Spleen (tissue), 11 donors: ENCODE measurements at regions not wholly inside any gene's neighbourhood (a gene's known extent, or its start where the extent isn't known, plus 50 kb on each side); places are given as distances from the start of the nearest gene placed in this dataset.

ENCODE experiments used
- DNase-seq: peaks from one replicate; pipeline ENCODE4 v3.0.0-alpha.2; 2020
- H3K27ac ChIP-seq, 8 donors: fragments of 200-600 bp; sonication (generic) in 7 of 8; 1 replicate in 4 of 8; 2 replicates in 4 of 8; pipeline versions ENCODE4 v1.5.0 to v1.8.0; 2016 to 2021; ENCODE audit warnings: inconsistent platforms in 4 of 8, mild to moderate bottlenecking in 4 of 8, moderate library complexity in 1 of 8
- H3K27me3 ChIP-seq, 7 donors: fragments of 200-600 bp; sonication (generic) in 6 of 7; replicated peaks in 1 of 7; 1 replicate in 4 of 7; 2 replicates in 3 of 7; pipeline versions ENCODE4 v1.5.0 to v1.8.0; 2016 to 2021; ENCODE audit warnings: inconsistent platforms in 3 of 7, mild to moderate bottlenecking in 1 of 7
- H3K36me3 ChIP-seq, 6 donors: fragments of 200-600 bp; sonication (generic) in 5 of 6; 1 replicate in 4 of 6; 2 replicates in 2 of 6; pipeline versions ENCODE4 v1.5.0 to v1.8.0; 2016 to 2021; ENCODE audit warnings: inconsistent platforms in 2 of 6
- H3K4me1 ChIP-seq, 6 donors: fragments of 200-600 bp; sonication (generic) in 5 of 6; 1 replicate in 3 of 6; 2 replicates in 3 of 6; pipeline versions ENCODE4 v1.5.0 to v1.8.0; 2016 to 2021; ENCODE audit warnings: inconsistent platforms in 3 of 6
- H3K4me3 ChIP-seq, 8 donors: fragments of 200-600 bp; sonication (generic) in 7 of 8; 1 replicate in 4 of 8; 2 replicates in 4 of 8; pipeline versions ENCODE4 v1.5.0 to v1.8.0; 2016 to 2021; ENCODE audit warnings: inconsistent platforms in 4 of 8, mild to moderate bottlenecking in 4 of 8, moderate library complexity in 2 of 8
- H3K9me3 ChIP-seq, 8 donors: fragments of 200-600 bp; sonication (generic) in 7 of 8; 1 replicate in 4 of 8; 2 replicates in 4 of 8; pipeline versions ENCODE4 v1.5.0 to v1.8.0; 2016 to 2021; ENCODE audit warnings: inconsistent platforms in 4 of 8
- POLR2A ChIP-seq, 3 donors: fragments of 450-650 bp; IDR thresholded peaks; one replicate each; pipeline ENCODE4 v1.5.1; 2017; ENCODE audit warnings: antibody characterized with exemption in 3 of 3, mild to moderate bottlenecking in 1 of 3
- POLR2AphosphoS5 ChIP-seq, 3 donors: sonication (generic); formaldehyde crosslinking; IDR thresholded peaks; one replicate each; pipeline ENCODE4 v1.5.1; 2017; ENCODE audit warnings: antibody characterized with exemption in 3 of 3
- WGBS, 5 donors: extraction: QIAGEN DNeasy Blood & Tissue Kit in 3 of 5; methylation state at CpG; one replicate each; pipeline versions ENCODE4 v1.1.5 to v1.1.7; 2013 to 2018; 5-methylcytosine and 5-hydroxymethylcytosine counted together
- intact Hi-C: fragments of 100-400 bp; cut with DNase I; formaldehyde crosslinking; loops from one replicate; pipeline ENCODE4 v1.15.0; 2023; ENCODE audit warnings: low total_unique reads
- TF ChIP-seq, protein P1 (sequence below), 11 experiments: fragments of 200-600 bp in 7 of 11; fragments of 450-650 bp in 4 of 11; sonication (generic) in 4 of 11; IDR thresholded peaks in 8 of 11; conservative IDR thresholded peaks in 3 of 11; 1 replicate in 7 of 11; 2 replicates in 4 of 11; pipeline versions ENCODE4 v1.4.0 to v1.8.0; 2016 to 2021; ENCODE audit warnings: antibody characterized with exemption in 11 of 11, inconsistent platforms in 4 of 11, mild to moderate bottlenecking in 1 of 11
- donor health status: healthy with polysubstance abuse.
- donor health status: DM: no; HTN: no; CAD: no; lungs with moderate emphysema.
- donor health status: DM: no; HTN: no; CAD: no.
- donor health status: Bipolar disorder and iron deficiency.
- donor health status: healthy.
- donor health status: DM: no; HTN: no; CAD: no.
- donor health status: DM: yes; HTN: yes; CAD: no.

GRCh38 chr2:176534798-176535466, 265.7 kb downstream of the MTX2 start:
- Histone ChIP-seq H3K4me1 (no peaks in the 10 kb centered on the region), H3K9me3 (no peaks in the 10 kb centered on the region), H3K27me3 (peaks cover 0 to 7% (median 0%) of the 10 kb centered on the region in 7 donors), H3K27ac (no peak overlapping the region), H3K4me3 (no peak overlapping the region), H3K36me3 (no peaks in the 10 kb centered on the region)
- no peak for DNase-seq
- TF ChIP-seq, protein P1, sequence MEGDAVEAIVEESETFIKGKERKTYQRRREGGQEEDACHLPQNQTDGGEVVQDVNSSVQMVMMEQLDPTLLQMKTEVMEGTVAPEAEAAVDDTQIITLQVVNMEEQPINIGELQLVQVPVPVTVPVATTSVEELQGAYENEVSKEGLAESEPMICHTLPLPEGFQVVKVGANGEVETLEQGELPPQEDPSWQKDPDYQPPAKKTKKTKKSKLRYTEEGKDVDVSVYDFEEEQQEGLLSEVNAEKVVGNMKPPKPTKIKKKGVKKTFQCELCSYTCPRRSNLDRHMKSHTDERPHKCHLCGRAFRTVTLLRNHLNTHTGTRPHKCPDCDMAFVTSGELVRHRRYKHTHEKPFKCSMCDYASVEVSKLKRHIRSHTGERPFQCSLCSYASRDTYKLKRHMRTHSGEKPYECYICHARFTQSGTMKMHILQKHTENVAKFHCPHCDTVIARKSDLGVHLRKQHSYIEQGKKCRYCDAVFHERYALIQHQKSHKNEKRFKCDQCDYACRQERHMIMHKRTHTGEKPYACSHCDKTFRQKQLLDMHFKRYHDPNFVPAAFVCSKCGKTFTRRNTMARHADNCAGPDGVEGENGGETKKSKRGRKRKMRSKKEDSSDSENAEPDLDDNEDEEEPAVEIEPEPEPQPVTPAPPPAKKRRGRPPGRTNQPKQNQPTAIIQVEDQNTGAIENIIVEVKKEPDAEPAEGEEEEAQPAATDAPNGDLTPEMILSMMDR (IDR thresholded peaks at IDR 0.05 in 8 of 11, conservative IDR thresholded peaks at IDR 0.05 in 3 of 11) = no peak
- TF ChIP-seq POLR2A (IDR thresholded peaks at IDR 0.05) (no peak), POLR2AphosphoS5 (IDR thresholded peaks at IDR 0.05) (no peak)
- intact Hi-C loops = no loop called here
- WGBS, 5 donors = 88 to 94% (median 89%) methylated on average over 9 of the region's 9 CpGs

- no peak for DNase-seq
- no peaks in the 10 kb centered on the region for H3K36me3 ChIP-seq
- H3K4me1 ChIP-seq = no peaks in the 10 kb centered on the region
- no peak overlapping the region for H3K27ac ChIP-seq
- H3K4me3 ChIP-seq = no peak overlapping the region
- peaks cover 0 to 7% (median 0%) of the 10 kb centered on the region in 7 donors for H3K27me3 ChIP-seq
- 68 to 79% (median 74%) methylated on average over 5 of the region's 5 CpGs for WGBS, 5 donors
- H3K9me3 ChIP-seq = no peaks in the 10 kb centered on the region
- TF ChIP-seq POLR2AphosphoS5 (IDR thresholded peaks at IDR 0.05) = no peak
- TF ChIP-seq, protein P1 (IDR thresholded peaks at IDR 0.05 in 8 of 11, conservative IDR thresholded peaks at IDR 0.05 in 3 of 11) = no peak
- no peak for TF ChIP-seq POLR2A (IDR thresholded peaks at IDR 0.05)
- intact Hi-C loops = no loop called here
Measured at GRCh38 chr2:176535467-176536113, 266.3 kb downstream of the MTX2 start.

DNA sequence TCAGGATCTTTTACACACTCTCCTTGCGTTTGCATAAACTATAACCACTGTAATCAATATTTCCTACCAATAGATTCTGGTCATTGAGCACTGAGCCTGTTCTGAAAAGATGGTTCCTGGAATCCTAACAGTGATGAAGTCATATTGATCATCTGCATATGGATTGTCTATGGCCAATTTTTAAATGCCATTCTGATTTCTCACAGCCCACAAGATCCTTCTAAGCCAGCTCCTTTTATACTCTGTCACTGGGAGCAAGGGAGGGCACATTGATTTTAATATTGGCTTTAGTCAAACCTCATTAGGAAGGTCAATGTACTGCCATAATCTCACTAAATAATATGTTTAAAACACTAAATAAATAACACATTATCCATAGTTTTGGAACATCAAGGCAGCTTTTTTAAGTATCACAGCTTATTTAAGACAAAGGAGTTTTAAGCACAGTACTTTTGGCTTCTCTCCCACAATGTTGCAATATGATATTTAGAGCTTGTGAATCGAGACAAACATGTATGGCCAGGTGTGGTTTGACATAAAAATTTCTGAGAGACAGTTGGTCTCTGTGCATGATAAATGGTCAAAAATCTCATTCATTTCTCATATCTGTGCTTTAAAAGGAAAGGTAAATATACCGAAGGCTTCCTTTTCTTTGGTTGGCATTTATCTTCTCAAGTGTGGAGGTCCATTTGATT, 267.3 kb downstream of the MTX2 start:
- no peak for DNase-seq
- Histone ChIP-seq H3K36me3 (no peaks in the 10 kb centered on the region), H3K9me3 (no peaks in the 10 kb centered on the region), H3K27me3 (peaks cover 0 to 7% (median 0%) of the 10 kb centered on the region in 7 donors), H3K27ac (no peak overlapping the region), H3K4me3 (no peak overlapping the region), H3K4me1 (no peaks in the 10 kb centered on the region)
- intact Hi-C loops = no loop called here
- TF ChIP-seq, protein P1 (IDR thresholded peaks at IDR 0.05 in 8 of 11, conservative IDR thresholded peaks at IDR 0.05 in 3 of 11) = no peak
- TF ChIP-seq POLR2A (IDR thresholded peaks at IDR 0.05) (no peak), POLR2AphosphoS5 (IDR thresholded peaks at IDR 0.05) (no peak)
- 74 to 86% (median 79%) methylated on average over 3 of the region's 3 CpGs for WGBS, 5 donors

- WGBS, 5 donors = 85 to 97% (median 92%) methylated on average over 3 of the region's 3 CpGs
- intact Hi-C loops = no loop called here
Measured at GRCh38 chr2:176537932-176538331, 268.7 kb downstream of the MTX2 start.

More at GRCh38 chr2:176537932-176538331, 268.7 kb downstream of the MTX2 start:
- Histone ChIP-seq H3K4me3 (no peak overlapping the region), H3K4me1 (no peaks in the 10 kb centered on the region), H3K27ac (no peak overlapping the region), H3K9me3 (no peaks in the 10 kb centered on the region), H3K27me3 (peaks cover 0 to 7% (median 0%) of the 10 kb centered on the region in 7 donors), H3K36me3 (no peaks in the 10 kb centered on the region)
- no peak for DNase-seq
- no peak for TF ChIP-seq POLR2A (IDR thresholded peaks at IDR 0.05)
- TF ChIP-seq POLR2AphosphoS5 (IDR thresholded peaks at IDR 0.05) = no peak
- TF ChIP-seq, protein P1 (IDR thresholded peaks at IDR 0.05 in 8 of 11, conservative IDR thresholded peaks at IDR 0.05 in 3 of 11) = no peak
